ENCODE measurements at regions not wholly inside any gene's neighbourhood (a gene's known extent, or its start where the extent isn't known, plus 50 kb on each side); places are given as distances from the start of the nearest gene placed in this dataset.
"Not testable (repeated sequence)": the region's sequence is repeated elsewhere in the genome, so short reads cannot be mapped to it uniquely, and the experiment has no call there.

- H3K9me3 ChIP-seq (ENCODE audit: control insufficient read depth, insufficient read depth, low read depth, low read length), result 0 out of 2 replicates have a peak, but pooled peaks cover 3% of the 10 kb centered on the region
- H3K36me3 ChIP-seq (ENCODE audit: control insufficient read depth, insufficient read depth, low read length), result no peaks in the 10 kb centered on the region
- no peak overlapping the region for H3K27ac ChIP-seq (ENCODE audit: low read depth, low read length)
- H3K4me3 ChIP-seq (ENCODE audit: low read depth, low read length), result no peak overlapping the region
- H3K4me1 ChIP-seq (ENCODE audit: control insufficient read depth, insufficient read depth, low read length), result no peaks in the 10 kb centered on the region
- no peak overlapping the region for H3K9ac ChIP-seq (ENCODE audit: low read length)
- H3K27me3 ChIP-seq (ENCODE audit: control insufficient read depth, insufficient read depth, low read length), result no peaks in the 10 kb centered on the region
These were observed 118.7 kb upstream of the SLCO6A1 start for GRCh38 chr5:102617191-102618187.

- Histone ChIP-seq H3K4me3 (ENCODE audit: low read depth, low read length) (no peak overlapping the region), H3K4me1 (ENCODE audit: control insufficient read depth, insufficient read depth, low read length) (no peaks in the 10 kb centered on the region), H3K36me3 (ENCODE audit: control insufficient read depth, insufficient read depth, low read length) (no peaks in the 10 kb centered on the region), H3K27me3 (ENCODE audit: control insufficient read depth, insufficient read depth, low read length) (no peaks in the 10 kb centered on the region), H3K9me3 (ENCODE audit: control insufficient read depth, insufficient read depth, low read depth, low read length) (0 out of 2 replicates have a peak, but pooled peaks cover 3% of the 10 kb centered on the region), H3K9ac (ENCODE audit: low read length) (no peak overlapping the region), H3K27ac (ENCODE audit: low read depth, low read length) (no peak overlapping the region)
These were observed 123.5 kb upstream of the SLCO6A1 start for GRCh38 chr5:102622262-102622661.

- Histone ChIP-seq H3K36me3 (ENCODE audit: control insufficient read depth, insufficient read depth, low read length) (no peaks in the 10 kb centered on the region), H3K4me1 (ENCODE audit: control insufficient read depth, insufficient read depth, low read length) (no peaks in the 10 kb centered on the region), H3K9ac (ENCODE audit: low read length) (no peak overlapping the region), H3K9me3 (ENCODE audit: control insufficient read depth, insufficient read depth, low read depth, low read length) (0 out of 2 replicates have a peak, but pooled peaks cover 3% of the 10 kb centered on the region), H3K27me3 (ENCODE audit: control insufficient read depth, insufficient read depth, low read length) (no peaks in the 10 kb centered on the region), H3K27ac (ENCODE audit: low read depth, low read length) (no peak overlapping the region), H3K4me3 (ENCODE audit: low read depth, low read length) (no peak overlapping the region)
These were observed 124.7 kb upstream of the SLCO6A1 start for GRCh38 chr5:102623329-102624065.

- no peak overlapping the region for H3K4me3 ChIP-seq (ENCODE audit: low read depth, low read length)
- H3K27me3 ChIP-seq (ENCODE audit: control insufficient read depth, insufficient read depth, low read length), result no peaks in the 10 kb centered on the region
- no peak overlapping the region for H3K9ac ChIP-seq (ENCODE audit: low read length)
- H3K4me1 ChIP-seq (ENCODE audit: control insufficient read depth, insufficient read depth, low read length), result no peaks in the 10 kb centered on the region
- no peaks in the 10 kb centered on the region for H3K36me3 ChIP-seq (ENCODE audit: control insufficient read depth, insufficient read depth, low read length)
- H3K9me3 ChIP-seq (ENCODE audit: control insufficient read depth, insufficient read depth, low read depth, low read length), result 0 out of 2 replicates have a peak, but pooled peaks cover 3% of the 10 kb centered on the region
- H3K27ac ChIP-seq (ENCODE audit: low read depth, low read length), result no peak overlapping the region
These were observed 125.6 kb upstream of the SLCO6A1 start for GRCh38 chr5:102624405-102624804.

GRCh38 chr5:102625468-102625867 is 126.7 kb upstream of the SLCO6A1 start:
- no peak overlapping the region for H3K27ac ChIP-seq (ENCODE audit: low read depth, low read length)
- H3K4me3 ChIP-seq (ENCODE audit: low read depth, low read length), result no peak overlapping the region
- H3K4me1 ChIP-seq (ENCODE audit: control insufficient read depth, insufficient read depth, low read length), result no peaks in the 10 kb centered on the region
- H3K27me3 ChIP-seq (ENCODE audit: control insufficient read depth, insufficient read depth, low read length), result no peaks in the 10 kb centered on the region
- no peak overlapping the region for H3K9ac ChIP-seq (ENCODE audit: low read length)
- H3K36me3 ChIP-seq (ENCODE audit: control insufficient read depth, insufficient read depth, low read length), result no peaks in the 10 kb centered on the region
- 0 out of 2 replicates have a peak, but pooled peaks cover 3% of the 10 kb centered on the region for H3K9me3 ChIP-seq (ENCODE audit: control insufficient read depth, insufficient read depth, low read depth, low read length)

GRCh38 chr5:102625928-102626327 is 127.1 kb upstream of the SLCO6A1 start:
- Histone ChIP-seq H3K9ac (ENCODE audit: low read length) (no peak overlapping the region), H3K36me3 (ENCODE audit: control insufficient read depth, insufficient read depth, low read length) (no peaks in the 10 kb centered on the region), H3K27me3 (ENCODE audit: control insufficient read depth, insufficient read depth, low read length) (no peaks in the 10 kb centered on the region), H3K27ac (ENCODE audit: low read depth, low read length) (no peak overlapping the region), H3K9me3 (ENCODE audit: control insufficient read depth, insufficient read depth, low read depth, low read length) (0 out of 2 replicates have a peak, but pooled peaks cover 3% of the 10 kb centered on the region), H3K4me3 (ENCODE audit: low read depth, low read length) (no peak overlapping the region), H3K4me1 (ENCODE audit: control insufficient read depth, insufficient read depth, low read length) (no peaks in the 10 kb centered on the region)

GRCh38 chr5:102627315-102627714 is 127.8 kb upstream of the PAM start:
- H3K9me3 ChIP-seq (ENCODE audit: control insufficient read depth, insufficient read depth, low read depth, low read length), result no peaks in the 10 kb centered on the region
- no peaks in the 10 kb centered on the region for H3K36me3 ChIP-seq (ENCODE audit: control insufficient read depth, insufficient read depth, low read length)
- H3K27ac ChIP-seq (ENCODE audit: low read depth, low read length), result no peak overlapping the region
- H3K27me3 ChIP-seq (ENCODE audit: control insufficient read depth, insufficient read depth, low read length), result no peaks in the 10 kb centered on the region
- no peak overlapping the region for H3K4me3 ChIP-seq (ENCODE audit: low read depth, low read length)
- H3K4me1 ChIP-seq (ENCODE audit: control insufficient read depth, insufficient read depth, low read length), result no peaks in the 10 kb centered on the region
- H3K9ac ChIP-seq (ENCODE audit: low read length), result no peak overlapping the region

- Histone ChIP-seq H3K27me3 (ENCODE audit: control insufficient read depth, insufficient read depth, low read length) (no peaks in the 10 kb centered on the region), H3K27ac (ENCODE audit: low read depth, low read length) (no peak overlapping the region), H3K36me3 (ENCODE audit: control insufficient read depth, insufficient read depth, low read length) (no peaks in the 10 kb centered on the region), H3K4me1 (ENCODE audit: control insufficient read depth, insufficient read depth, low read length) (no peaks in the 10 kb centered on the region), H3K9ac (ENCODE audit: low read length) (no peak overlapping the region), H3K4me3 (ENCODE audit: low read depth, low read length) (no peak overlapping the region), H3K9me3 (ENCODE audit: control insufficient read depth, insufficient read depth, low read depth, low read length) (no peaks in the 10 kb centered on the region)
These were observed 126.5 kb upstream of the PAM start for GRCh38 chr5:102628441-102629175.

- no peak overlapping the region for H3K4me3 ChIP-seq (ENCODE audit: low read depth, low read length)
- H3K27me3 ChIP-seq (ENCODE audit: control insufficient read depth, insufficient read depth, low read length), result no peaks in the 10 kb centered on the region
- H3K9ac ChIP-seq (ENCODE audit: low read length), result no peak overlapping the region
- no peak overlapping the region for H3K27ac ChIP-seq (ENCODE audit: low read depth, low read length)
- H3K4me1 ChIP-seq (ENCODE audit: control insufficient read depth, insufficient read depth, low read length), result no peaks in the 10 kb centered on the region
- no peaks in the 10 kb centered on the region for H3K9me3 ChIP-seq (ENCODE audit: control insufficient read depth, insufficient read depth, low read depth, low read length)
- H3K36me3 ChIP-seq (ENCODE audit: control insufficient read depth, insufficient read depth, low read length), result no peaks in the 10 kb centered on the region
These were observed 125.1 kb upstream of the PAM start for GRCh38 chr5:102629827-102630605.

GRCh38 chr5:102635399-102635798 is 119.7 kb upstream of the PAM start:
- not testable (repeated sequence) for H3K36me3 ChIP-seq (ENCODE audit: control insufficient read depth, insufficient read depth, low read length); H3K27me3 ChIP-seq (ENCODE audit: control insufficient read depth, insufficient read depth, low read length); H3K27ac ChIP-seq (ENCODE audit: low read depth, low read length); H3K9ac ChIP-seq (ENCODE audit: low read length); H3K4me1 ChIP-seq (ENCODE audit: control insufficient read depth, insufficient read depth, low read length); H3K9me3 ChIP-seq (ENCODE audit: control insufficient read depth, insufficient read depth, low read depth, low read length); H3K4me3 ChIP-seq (ENCODE audit: low read depth, low read length)
